ENCODE measurements at regions not wholly inside any gene's neighbourhood (a gene's known extent, or its start where the extent isn't known, plus 50 kb on each side); places are given as distances from the start of the nearest gene placed in this dataset.
"Not testable (repeated sequence)": the region's sequence is repeated elsewhere in the genome, so short reads cannot be mapped to it uniquely, and the experiment has no call there.

GRCh38 chr9:82774707-82775231, 288.2 kb downstream of the RASEF start:
- TF ChIP-seq CTCF (IDR thresholded peaks at IDR 0.05; ENCODE audit: insufficient read depth, low read length, poor library complexity, severe bottlenecking); EZH2phosphoT487 (conservative IDR thresholded peaks at IDR 0.05; ENCODE audit: low read length): not testable (repeated sequence)
